Gastroesophageal sphincter (tissue), 4 donors: ENCODE measurements at regions not wholly inside any gene's neighbourhood (a gene's known extent, or its start where the extent isn't known, plus 50 kb on each side); places are given as distances from the start of the nearest gene placed in this dataset.
"Not testable (repeated sequence)": the region's sequence is repeated elsewhere in the genome, so short reads cannot be mapped to it uniquely, and the experiment has no call there.

Experiments
- ATAC-seq: fragments of 150-250 bp; one replicate; pipeline ENCODE4 v1.9.1; 2016; ENCODE audit warnings: mild to moderate bottlenecking, moderate library complexity
- H3K27ac ChIP-seq, 4 donors: fragments of 200-600 bp; sonication (generic) in 3 of 4; 1 replicate in 3 of 4; 2 replicates in 1 of 4; pipeline ENCODE4 v1.5.1; 2016 to 2019
- H3K27me3 ChIP-seq: fragments of 200-600 bp; sonication (generic); one replicate; pipeline ENCODE4 v1.5.1; 2019
- H3K36me3 ChIP-seq, 2 donors: fragments of 200-600 bp; sonication (generic); one replicate each; pipeline ENCODE4 v1.5.1; 2019; ENCODE audit warnings: control low read depth in 1 of 2
- H3K4me1 ChIP-seq, 3 donors: fragments of 200-600 bp; sonication (generic); 1 replicate in 2 of 3; 2 replicates in 1 of 3; pipeline ENCODE4 v1.5.1; 2016 to 2019; ENCODE audit warnings: control low read depth in 2 of 3
- H3K4me3 ChIP-seq, 2 donors: fragments of 200-600 bp; sonication (generic); one replicate each; pipeline ENCODE4 v1.5.1; 2019; ENCODE audit warnings: mild to moderate bottlenecking in 1 of 2, moderate library complexity in 1 of 2
- H3K9me3 ChIP-seq, 3 donors: fragments of 200-600 bp; sonication (generic); one replicate each; pipeline ENCODE4 v1.5.1; 2017 to 2019; ENCODE audit warnings: control low read depth in 2 of 3
- EP300 ChIP-seq: sonication (generic); formaldehyde crosslinking; IDR thresholded peaks from one replicate; pipeline ENCODE4 v1.6.1; 2017; ENCODE audit warnings: antibody characterized with exemption, mild to moderate bottlenecking
- POLR2A ChIP-seq, 2 donors: fragments of 450-650 bp; IDR thresholded peaks; one replicate each; pipeline ENCODE4 v1.6.1; 2017; ENCODE audit warnings: antibody characterized with exemption in 2 of 2, mild to moderate bottlenecking in 2 of 2, moderate library complexity in 1 of 2
- POLR2AphosphoS5 ChIP-seq: sonication (generic); formaldehyde crosslinking; IDR thresholded peaks from one replicate; pipeline ENCODE4 v1.6.1; 2017; ENCODE audit warnings: antibody characterized with exemption
- WGBS, 2 donors: methylation state at CpG; one replicate each; pipeline ENCODE4 v1.1.5; 2018; ENCODE audit warnings: low coverage in 1 of 2; 5-methylcytosine and 5-hydroxymethylcytosine counted together
- TF ChIP-seq, protein P1 (sequence below), 4 experiments: fragments of 200-600 bp in 2 of 4; fragments of 450-650 bp in 2 of 4; sonication (generic) in 1 of 4; IDR thresholded peaks; one replicate each; pipeline ENCODE4 v1.5.1; 2017 to 2019; ENCODE audit warnings: antibody characterized with exemption in 4 of 4, mild to moderate bottlenecking in 2 of 4, moderate library complexity in 2 of 4

DNA sequence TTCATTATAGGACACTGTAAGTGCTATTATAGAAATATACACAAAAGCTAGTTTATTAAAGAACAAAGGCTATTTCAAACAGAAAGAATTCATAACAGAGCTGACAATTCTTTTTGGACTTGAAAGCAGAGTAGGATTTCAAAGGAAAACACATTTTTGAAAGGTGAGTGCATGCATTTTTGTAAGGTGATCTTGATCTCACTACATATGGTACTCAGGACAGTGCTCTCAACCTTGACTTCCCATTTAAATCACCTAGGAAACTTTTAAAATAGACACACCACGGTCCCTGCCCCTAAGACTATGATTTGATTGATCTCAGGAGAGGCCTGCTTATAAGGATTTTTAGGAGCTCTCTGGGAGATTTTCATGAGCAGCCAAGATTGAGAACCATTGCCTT is 1362.0 kb downstream of the CDH8 start:
- WGBS, 2 donors: 44% methylated on average over 1 of the region's 1 CpG; no CpG with 5 or more reads in 1 of the 2 donors
- TF ChIP-seq, protein P1, sequence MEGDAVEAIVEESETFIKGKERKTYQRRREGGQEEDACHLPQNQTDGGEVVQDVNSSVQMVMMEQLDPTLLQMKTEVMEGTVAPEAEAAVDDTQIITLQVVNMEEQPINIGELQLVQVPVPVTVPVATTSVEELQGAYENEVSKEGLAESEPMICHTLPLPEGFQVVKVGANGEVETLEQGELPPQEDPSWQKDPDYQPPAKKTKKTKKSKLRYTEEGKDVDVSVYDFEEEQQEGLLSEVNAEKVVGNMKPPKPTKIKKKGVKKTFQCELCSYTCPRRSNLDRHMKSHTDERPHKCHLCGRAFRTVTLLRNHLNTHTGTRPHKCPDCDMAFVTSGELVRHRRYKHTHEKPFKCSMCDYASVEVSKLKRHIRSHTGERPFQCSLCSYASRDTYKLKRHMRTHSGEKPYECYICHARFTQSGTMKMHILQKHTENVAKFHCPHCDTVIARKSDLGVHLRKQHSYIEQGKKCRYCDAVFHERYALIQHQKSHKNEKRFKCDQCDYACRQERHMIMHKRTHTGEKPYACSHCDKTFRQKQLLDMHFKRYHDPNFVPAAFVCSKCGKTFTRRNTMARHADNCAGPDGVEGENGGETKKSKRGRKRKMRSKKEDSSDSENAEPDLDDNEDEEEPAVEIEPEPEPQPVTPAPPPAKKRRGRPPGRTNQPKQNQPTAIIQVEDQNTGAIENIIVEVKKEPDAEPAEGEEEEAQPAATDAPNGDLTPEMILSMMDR (IDR thresholded peaks at IDR 0.05): no peak
- TF ChIP-seq EP300 (no peak), POLR2A (IDR thresholded peaks at IDR 0.05) (no peak)

DNA sequence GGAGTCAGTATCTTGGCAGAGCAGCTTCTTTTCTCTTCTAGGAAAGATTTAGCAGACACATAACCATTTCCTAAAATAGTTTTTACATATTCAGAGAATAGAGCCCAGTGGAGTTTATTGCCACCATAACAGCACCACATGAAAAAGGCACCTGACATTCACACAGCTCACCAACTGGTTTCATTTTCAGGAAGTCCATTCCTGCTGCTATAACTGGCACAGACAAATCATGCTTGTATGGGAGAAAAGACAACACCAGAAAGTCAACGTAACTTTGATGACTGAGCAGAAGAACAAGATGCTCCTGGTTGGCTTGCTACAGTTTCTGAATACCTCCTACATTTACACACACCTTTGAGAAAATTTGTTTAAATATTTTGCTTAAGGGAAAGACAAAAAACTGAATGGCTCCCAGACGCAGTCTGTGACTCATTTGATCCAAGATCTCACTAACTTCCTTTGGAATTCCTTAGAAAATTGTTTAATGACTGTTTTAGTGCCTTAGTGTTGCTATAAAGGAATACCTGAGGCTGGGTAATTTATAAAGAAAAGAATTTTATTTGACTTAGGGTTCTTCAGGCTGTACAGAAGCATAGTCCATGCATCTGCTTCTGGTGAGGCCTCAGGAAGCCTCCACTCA is 1380.6 kb downstream of the CDH8 start:
- WGBS, 2 donors: 43 to 65% methylated on average over 2 of the region's 2 CpGs
- ATAC-seq: no peak
- Histone ChIP-seq H3K27me3 (no peaks in the 10 kb centered on the region), H3K4me3 (no peak overlapping the region), H3K9me3 (no peaks in the 10 kb centered on the region), H3K27ac (no peak overlapping the region), H3K36me3 (no peaks in the 10 kb centered on the region), H3K4me1 (no peaks in the 10 kb centered on the region)
- TF ChIP-seq POLR2AphosphoS5 (no peak), POLR2A (IDR thresholded peaks at IDR 0.05) (no peak), EP300 (no peak)
- TF ChIP-seq, protein P1 (IDR thresholded peaks at IDR 0.05): no peak

More for the DNA sequence above, 1362.0 kb downstream of the CDH8 start:
- Histone ChIP-seq H3K36me3 (no peaks in the 10 kb centered on the region), H3K4me3 (no peak overlapping the region), H3K27ac (no peak overlapping the region), H3K27me3 (no peaks in the 10 kb centered on the region), H3K9me3 (no peaks in the 10 kb centered on the region), H3K4me1 (no peaks in the 10 kb centered on the region)
- ATAC-seq: no peak

DNA sequence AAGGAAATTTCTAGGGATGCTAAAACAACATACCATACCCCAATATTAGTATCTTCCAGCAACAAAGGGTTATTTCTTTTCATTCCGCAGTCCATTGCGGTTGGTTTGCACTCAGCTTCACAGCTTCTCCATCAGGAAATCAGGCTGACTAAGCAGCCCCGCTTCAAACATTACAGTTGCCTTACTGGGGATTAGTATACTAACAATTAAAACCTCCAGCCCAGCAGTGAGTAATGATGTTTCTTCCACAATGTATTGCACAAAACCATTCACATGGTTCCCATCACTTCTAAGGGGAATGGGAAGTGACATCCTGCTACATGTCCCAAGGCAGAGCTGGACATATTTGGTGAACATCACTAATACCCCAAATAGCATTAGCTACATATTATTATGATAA is 1384.9 kb downstream of the CDH8 start:
- no peak overlapping the region for H3K4me3 ChIP-seq
- ATAC-seq: no peak
- H3K9me3 ChIP-seq: no peaks in the 10 kb centered on the region
- no peaks in the 10 kb centered on the region for H3K4me1 ChIP-seq
- TF ChIP-seq, protein P1 (IDR thresholded peaks at IDR 0.05): no peak
- H3K36me3 ChIP-seq: no peaks in the 10 kb centered on the region
- WGBS, 2 donors: 85 to 94% methylated on average over 3 of the region's 3 CpGs
- H3K27me3 ChIP-seq: no peaks in the 10 kb centered on the region
- no peak overlapping the region for H3K27ac ChIP-seq

DNA sequence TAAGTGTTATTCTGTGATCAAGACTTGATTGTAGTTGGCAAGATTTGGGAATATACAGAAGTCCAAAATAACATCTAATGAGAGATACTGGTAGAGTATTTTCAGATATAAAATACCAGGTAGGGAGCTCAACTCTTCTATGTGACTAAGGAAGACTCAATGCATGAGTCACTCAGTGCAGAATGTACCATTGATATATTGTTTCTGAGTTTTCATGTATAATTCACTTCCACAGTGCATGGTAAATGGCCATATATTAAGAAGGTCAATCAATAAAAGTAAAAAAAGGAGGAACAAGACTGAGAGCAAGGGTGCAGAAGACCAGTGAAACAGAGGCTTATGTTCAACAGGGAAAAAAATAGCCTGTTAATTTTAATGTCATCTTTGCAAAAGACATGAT is 1387.9 kb downstream of the CDH8 start:
- Histone ChIP-seq H3K4me3 (no peak overlapping the region), H3K27ac (no peak overlapping the region), H3K36me3 (no peaks in the 10 kb centered on the region), H3K9me3 (no peaks in the 10 kb centered on the region), H3K4me1 (no peaks in the 10 kb centered on the region), H3K27me3 (no peaks in the 10 kb centered on the region)
- no peak for ATAC-seq
- TF ChIP-seq, protein P1 (IDR thresholded peaks at IDR 0.05): no peak
- TF ChIP-seq POLR2A (IDR thresholded peaks at IDR 0.05) (no peak), EP300 (no peak), POLR2AphosphoS5 (no peak)

DNA sequence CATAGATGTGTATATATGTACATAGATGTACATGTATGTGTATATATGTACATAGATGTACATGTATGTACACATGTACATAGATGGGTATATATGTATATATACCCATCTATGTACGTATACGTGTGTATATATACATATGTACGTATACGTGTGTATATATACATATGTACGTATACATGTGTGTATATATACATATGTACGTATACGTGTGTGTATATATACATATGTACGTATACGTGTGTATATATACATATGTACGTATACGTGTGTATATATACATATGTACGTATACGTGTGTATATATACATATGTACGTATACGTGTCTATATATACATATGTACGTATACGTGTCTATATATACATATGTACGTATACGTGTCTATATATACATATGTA is 1388.8 kb downstream of the CDH8 start:
- H3K27ac ChIP-seq, H3K4me1 ChIP-seq, H3K9me3 ChIP-seq, H3K4me3 ChIP-seq, ATAC-seq, H3K36me3 ChIP-seq, H3K27me3 ChIP-seq: not testable (repeated sequence)
- 89% methylated on average over 18 to 19 of the region's 19 CpGs for WGBS, 2 donors
